Stomach (tissue), 4 donors: ENCODE measurements at regions not wholly inside any gene's neighbourhood (a gene's known extent, or its start where the extent isn't known, plus 50 kb on each side); places are given as distances from the start of the nearest gene placed in this dataset.

ENCODE experiments used
- EP300 ChIP-seq: sonication (generic); formaldehyde crosslinking; IDR thresholded peaks from one replicate; pipeline ENCODE4 v1.6.1; 2017; ENCODE audit warnings: antibody characterized with exemption
- POLR2A ChIP-seq, 4 donors: fragments of 450-650 bp; IDR thresholded peaks; one replicate each; pipeline ENCODE4 v1.6.1; 2016; ENCODE audit warnings: antibody characterized with exemption in 4 of 4, control low read depth in 2 of 4, mild to moderate bottlenecking in 1 of 4, moderate library complexity in 1 of 4
- POLR2AphosphoS5 ChIP-seq, 3 donors: sonication (generic); formaldehyde crosslinking; IDR thresholded peaks; one replicate each; pipeline ENCODE4 v1.6.1; 2016; ENCODE audit warnings: antibody characterized with exemption in 3 of 3
- TF ChIP-seq, protein P1 (sequence below), 7 experiments: fragments of 450-650 bp in 4 of 7; fragments of 200-600 bp in 3 of 7; sonication (generic) in 3 of 7; IDR thresholded peaks; one replicate each; pipeline ENCODE4 v1.5.1; 2016 to 2019; ENCODE audit warnings: antibody characterized with exemption in 7 of 7, control low read depth in 2 of 7, mild to moderate bottlenecking in 1 of 7

- TF ChIP-seq, protein P1, sequence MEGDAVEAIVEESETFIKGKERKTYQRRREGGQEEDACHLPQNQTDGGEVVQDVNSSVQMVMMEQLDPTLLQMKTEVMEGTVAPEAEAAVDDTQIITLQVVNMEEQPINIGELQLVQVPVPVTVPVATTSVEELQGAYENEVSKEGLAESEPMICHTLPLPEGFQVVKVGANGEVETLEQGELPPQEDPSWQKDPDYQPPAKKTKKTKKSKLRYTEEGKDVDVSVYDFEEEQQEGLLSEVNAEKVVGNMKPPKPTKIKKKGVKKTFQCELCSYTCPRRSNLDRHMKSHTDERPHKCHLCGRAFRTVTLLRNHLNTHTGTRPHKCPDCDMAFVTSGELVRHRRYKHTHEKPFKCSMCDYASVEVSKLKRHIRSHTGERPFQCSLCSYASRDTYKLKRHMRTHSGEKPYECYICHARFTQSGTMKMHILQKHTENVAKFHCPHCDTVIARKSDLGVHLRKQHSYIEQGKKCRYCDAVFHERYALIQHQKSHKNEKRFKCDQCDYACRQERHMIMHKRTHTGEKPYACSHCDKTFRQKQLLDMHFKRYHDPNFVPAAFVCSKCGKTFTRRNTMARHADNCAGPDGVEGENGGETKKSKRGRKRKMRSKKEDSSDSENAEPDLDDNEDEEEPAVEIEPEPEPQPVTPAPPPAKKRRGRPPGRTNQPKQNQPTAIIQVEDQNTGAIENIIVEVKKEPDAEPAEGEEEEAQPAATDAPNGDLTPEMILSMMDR (IDR thresholded peaks at IDR 0.05) = no peak
- no peak for TF ChIP-seq EP300
- TF ChIP-seq POLR2A (IDR thresholded peaks at IDR 0.05) = no peak
- TF ChIP-seq POLR2AphosphoS5 (IDR thresholded peaks at IDR 0.05) = no peak
These were observed 180.2 kb downstream of the SOCS6 start for GRCh38 chr18:70468861-70469547.
